ENCODE measurements at regions not wholly inside any gene's neighbourhood (a gene's known extent, or its start where the extent isn't known, plus 50 kb on each side); places are given as distances from the start of the nearest gene placed in this dataset.

DNA sequence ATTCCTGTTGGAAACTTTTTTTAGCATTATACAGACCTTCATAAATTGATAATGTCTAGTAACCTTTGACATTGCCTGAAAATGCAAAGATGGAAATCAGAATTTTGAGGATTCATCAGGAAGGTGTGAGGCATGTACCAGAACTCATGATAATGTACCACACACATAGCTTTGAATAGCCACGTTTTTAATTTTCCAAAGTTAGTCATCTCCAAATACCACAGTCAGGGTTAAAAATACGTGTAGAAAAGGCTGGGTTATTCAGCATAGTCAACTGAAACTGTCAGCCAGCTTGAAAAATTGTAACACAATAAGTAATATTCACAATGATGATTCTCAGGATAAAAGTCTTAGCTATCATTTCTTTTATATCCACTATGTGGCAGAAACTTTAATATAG, 102.0 kb upstream of the THRB start:
- Mint-ChIP-seq H3K9me3 (peaks cover 6% of the 10 kb centered on the region), H3K27ac (no peak overlapping the region), H3K27me3 (ENCODE audit: insufficient read depth) (no peaks in the 10 kb centered on the region), H3K36me3 (ENCODE audit: low read depth) (no peaks in the 10 kb centered on the region), H3K4me1 (ENCODE audit: low read depth) (peaks cover 5% of the 10 kb centered on the region; the same call in 1 of the 2 replicates), H3K4me3 (no peak overlapping the region)
- TF ChIP-seq, protein P1, sequence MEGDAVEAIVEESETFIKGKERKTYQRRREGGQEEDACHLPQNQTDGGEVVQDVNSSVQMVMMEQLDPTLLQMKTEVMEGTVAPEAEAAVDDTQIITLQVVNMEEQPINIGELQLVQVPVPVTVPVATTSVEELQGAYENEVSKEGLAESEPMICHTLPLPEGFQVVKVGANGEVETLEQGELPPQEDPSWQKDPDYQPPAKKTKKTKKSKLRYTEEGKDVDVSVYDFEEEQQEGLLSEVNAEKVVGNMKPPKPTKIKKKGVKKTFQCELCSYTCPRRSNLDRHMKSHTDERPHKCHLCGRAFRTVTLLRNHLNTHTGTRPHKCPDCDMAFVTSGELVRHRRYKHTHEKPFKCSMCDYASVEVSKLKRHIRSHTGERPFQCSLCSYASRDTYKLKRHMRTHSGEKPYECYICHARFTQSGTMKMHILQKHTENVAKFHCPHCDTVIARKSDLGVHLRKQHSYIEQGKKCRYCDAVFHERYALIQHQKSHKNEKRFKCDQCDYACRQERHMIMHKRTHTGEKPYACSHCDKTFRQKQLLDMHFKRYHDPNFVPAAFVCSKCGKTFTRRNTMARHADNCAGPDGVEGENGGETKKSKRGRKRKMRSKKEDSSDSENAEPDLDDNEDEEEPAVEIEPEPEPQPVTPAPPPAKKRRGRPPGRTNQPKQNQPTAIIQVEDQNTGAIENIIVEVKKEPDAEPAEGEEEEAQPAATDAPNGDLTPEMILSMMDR (IDR thresholded peaks at IDR 0.05) = no peak
- DNase-seq = no peak

DNA sequence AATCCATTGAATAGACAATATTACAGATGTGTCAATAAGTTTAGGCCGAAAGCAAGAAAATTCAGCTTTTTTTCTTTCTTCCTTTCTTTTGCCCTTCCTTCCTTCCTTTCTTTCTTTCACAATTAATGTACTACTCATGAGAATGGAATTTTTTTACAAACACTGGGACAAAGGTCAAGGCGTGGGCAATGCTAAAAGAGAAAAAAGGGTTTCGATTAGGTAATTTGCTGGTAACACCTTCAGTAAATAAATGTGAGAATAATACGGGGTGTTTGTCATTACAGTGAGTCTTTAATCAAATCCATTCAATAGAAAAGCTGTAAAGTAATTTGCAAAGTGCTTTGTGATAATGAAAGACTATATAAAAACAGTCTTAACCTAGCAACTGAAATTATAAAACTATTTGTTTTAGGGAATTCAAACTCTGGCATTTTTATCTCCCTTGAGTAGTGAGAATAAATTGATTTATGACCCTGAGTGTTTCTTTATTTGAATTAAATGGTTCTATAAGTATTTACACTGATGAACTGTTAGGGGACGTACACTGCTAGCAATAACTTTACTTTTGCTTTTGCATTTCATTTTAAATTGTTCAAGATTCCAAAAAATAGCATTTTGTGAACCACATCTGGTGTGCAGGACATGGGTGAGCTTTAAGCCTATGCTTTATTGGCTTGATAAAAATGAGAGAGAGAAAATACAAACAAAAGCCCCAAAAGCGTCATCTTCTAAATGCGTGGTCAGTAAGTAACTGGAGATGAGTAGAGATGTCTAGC, 104.2 kb upstream of the THRB start:
- Mint-ChIP-seq H3K36me3 (ENCODE audit: low read depth) (no peaks in the 10 kb centered on the region), H3K27me3 (ENCODE audit: insufficient read depth) (no peaks in the 10 kb centered on the region), H3K27ac (no peak overlapping the region), H3K4me3 (no peak overlapping the region), H3K4me1 (ENCODE audit: low read depth) (no peaks in the 10 kb centered on the region; the same call in 1 of the 2 replicates), H3K9me3 (peaks cover 16% of the 10 kb centered on the region)
- no peak for DNase-seq
- TF ChIP-seq, protein P1 (IDR thresholded peaks at IDR 0.05) = no peak

DNA sequence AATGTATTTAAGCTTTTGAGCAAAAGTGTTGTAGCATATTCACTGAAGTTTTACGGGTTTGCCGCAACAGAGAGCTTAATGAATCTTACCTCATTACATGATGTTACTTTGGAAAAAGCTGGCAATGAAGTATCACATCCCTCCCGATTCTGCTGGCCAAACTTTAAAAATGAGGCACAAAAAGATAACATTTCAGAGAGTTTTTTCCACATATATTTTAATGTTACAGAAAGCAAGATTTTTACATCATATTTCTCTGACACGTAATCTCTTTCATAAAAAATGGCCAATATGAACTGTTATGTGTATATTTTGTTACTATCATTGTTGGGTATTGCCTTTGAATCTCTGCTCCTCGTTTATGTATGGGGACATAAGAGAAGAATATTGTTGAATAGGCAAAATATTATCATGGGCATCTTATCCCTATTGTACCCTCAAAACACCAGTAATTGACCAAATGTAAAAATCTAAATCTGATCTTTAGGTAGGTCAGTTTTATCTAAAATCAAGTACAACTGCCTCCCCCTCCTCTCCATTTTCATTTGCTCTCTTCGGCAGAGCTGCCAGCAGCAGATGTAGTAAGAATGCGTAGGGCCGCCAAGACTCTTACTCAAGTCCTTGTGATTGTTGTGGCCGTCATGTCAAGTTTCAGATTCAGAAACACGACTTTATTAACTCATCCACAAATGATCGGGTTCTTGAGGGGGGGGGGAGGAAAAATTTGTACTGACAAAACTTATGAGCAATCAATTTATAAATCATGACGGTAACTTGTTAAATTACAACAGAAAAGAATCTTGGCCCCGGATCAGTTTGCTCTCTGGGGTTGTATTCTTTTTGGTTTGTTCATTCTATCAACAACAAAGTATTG, 106.7 kb upstream of the THRB start:
- H3K4me1 Mint-ChIP-seq (ENCODE audit: low read depth) = no peaks in the 10 kb centered on the region; the same call in 1 of the 2 replicates
- H3K27ac Mint-ChIP-seq = no peak overlapping the region
- no peaks in the 10 kb centered on the region for H3K27me3 Mint-ChIP-seq (ENCODE audit: insufficient read depth)
- H3K36me3 Mint-ChIP-seq (ENCODE audit: low read depth) = no peaks in the 10 kb centered on the region
- no peak for DNase-seq
- peaks cover 21% of the 10 kb centered on the region for H3K9me3 Mint-ChIP-seq
- no peak overlapping the region for H3K4me3 Mint-ChIP-seq
- TF ChIP-seq, protein P1 (IDR thresholded peaks at IDR 0.05) = no peak

DNA sequence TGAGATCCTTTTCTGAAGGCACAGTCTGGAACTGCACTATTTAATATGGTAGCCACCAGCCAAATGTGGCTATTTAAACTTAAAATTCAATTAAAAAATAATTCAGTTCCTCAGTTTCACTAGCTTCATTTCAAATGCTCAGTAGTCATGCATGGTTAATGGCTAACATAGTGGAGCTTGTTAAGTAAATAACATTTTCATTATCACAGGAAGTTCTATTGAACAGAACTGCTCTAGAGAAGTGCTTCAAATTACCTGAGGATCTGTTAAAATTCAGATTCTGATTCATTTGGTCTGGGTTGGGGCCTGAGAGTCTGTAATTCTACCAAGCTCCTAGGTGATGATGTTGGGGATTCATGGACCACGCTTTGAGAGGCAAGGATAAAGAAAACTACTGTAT, 109.6 kb upstream of the THRB start:
- no peak for DNase-seq
- TF ChIP-seq, protein P1 (IDR thresholded peaks at IDR 0.05) = no peak
- no peak overlapping the region for H3K4me3 Mint-ChIP-seq
- peaks cover 25% of the 10 kb centered on the region for H3K9me3 Mint-ChIP-seq
- no peaks in the 10 kb centered on the region for H3K4me1 Mint-ChIP-seq (ENCODE audit: low read depth)
- H3K27me3 Mint-ChIP-seq (ENCODE audit: insufficient read depth) = no peaks in the 10 kb centered on the region
- H3K36me3 Mint-ChIP-seq (ENCODE audit: low read depth) = no peaks in the 10 kb centered on the region
- H3K27ac Mint-ChIP-seq = no peak overlapping the region

DNA sequence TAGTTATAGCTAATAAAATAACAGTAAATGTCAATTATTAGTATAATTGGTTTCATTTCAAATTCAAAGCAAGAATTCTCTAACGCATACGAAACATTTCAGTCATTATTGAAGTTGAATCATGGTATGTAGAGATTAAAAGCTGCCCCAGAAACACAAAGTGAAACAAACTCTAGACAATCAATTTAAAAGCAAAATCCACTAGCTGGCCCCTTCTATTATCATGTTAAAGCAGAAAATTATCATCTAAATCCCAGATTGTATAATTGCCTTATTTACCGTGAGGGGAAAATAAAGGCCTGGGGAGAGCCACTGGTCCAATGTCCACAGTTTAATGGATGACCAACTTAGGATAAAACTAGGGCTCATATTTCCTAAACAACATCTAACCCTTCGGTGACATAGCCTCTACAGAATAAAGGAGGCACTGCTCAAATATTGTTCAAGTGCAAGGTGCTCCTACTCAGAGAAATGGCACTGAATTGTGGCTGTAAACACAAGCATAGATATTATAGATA, 110.9 kb upstream of the THRB start:
- Mint-ChIP-seq H3K27ac (no peak overlapping the region), H3K27me3 (ENCODE audit: insufficient read depth) (no peaks in the 10 kb centered on the region), H3K4me3 (no peak overlapping the region), H3K4me1 (ENCODE audit: low read depth) (no peaks in the 10 kb centered on the region), H3K36me3 (ENCODE audit: low read depth) (no peaks in the 10 kb centered on the region), H3K9me3 (peaks cover 25% of the 10 kb centered on the region)
- DNase-seq = no peak
- TF ChIP-seq, protein P1 (IDR thresholded peaks at IDR 0.05) = no peak

Measured in HFFc6 (cell line).